A673 (cell line): ENCODE measurements at regions not wholly inside any gene's neighbourhood (a gene's known extent, or its start where the extent isn't known, plus 50 kb on each side); places are given as distances from the start of the nearest gene placed in this dataset.
A peak's percentile ranks its signal among the peaks of the same experiment; 100 is the strongest.

Source experiments
- BruUV-seq: library from RNA; stranded (reverse); fragments of 400-500 nt; replicated peaks from 2 replicates; lab custom pipeline; 2021; lab: Mats Ljungman, UMichigan
- CTCF ChIA-PET: fragments of 300-600 bp; sonication (Branson Sonifier 250); formaldehyde crosslinking; loops from one replicate; lab custom pipeline; 2022; ENCODE audit warnings: antibody characterized with exemption; lab: Charles Lee
- POLR2A ChIA-PET: fragments of 300-600 bp; sonication (Branson Sonifier 250); formaldehyde crosslinking; loops from one replicate; lab custom pipeline; 2022; ENCODE audit warnings: antibody characterized with exemption; ENCODE audit not compliant: low non-redundant PET; lab: Charles Lee
- DNase-seq: peaks from one replicate; pipeline ENCODE4 v3.0.0-alpha.2; 2015; ENCODE audit warnings: low spot score
- H3K27ac ChIP-seq: fragments of 200-600 bp; sonication (generic); 2 replicates; pipeline ENCODE4 v1.5.1; 2016; ENCODE audit warnings: mixed run types, low read depth, mild to moderate bottlenecking, mixed read lengths, antibody characterized with exemption, low read length; ENCODE audit not compliant: poor library complexity, severe bottlenecking
- H3K27me3 ChIP-seq: fragments of 200-600 bp; sonication (generic); replicated peaks from 2 replicates; pipeline ENCODE4 v1.6.1; 2017; ENCODE audit warnings: mixed run types, low read depth, mild to moderate bottlenecking, mixed read lengths, antibody characterized with exemption, low read length; ENCODE audit not compliant: insufficient read depth, poor library complexity
- H3K36me3 ChIP-seq: fragments of 200-600 bp; sonication (generic); 2 replicates; pipeline ENCODE4 v1.6.1; 2016; ENCODE audit warnings: mixed run types, mild to moderate bottlenecking, mixed read lengths, antibody characterized with exemption, low read length; ENCODE audit not compliant: insufficient read depth, poor library complexity, severe bottlenecking
- H3K4me1 ChIP-seq: fragments of 200-600 bp; sonication (generic); 2 replicates; pipeline ENCODE4 v1.6.1; 2017; ENCODE audit warnings: mixed run types, mild to moderate bottlenecking, mixed read lengths, antibody characterized with exemption, low read length; ENCODE audit not compliant: insufficient read depth, poor library complexity, severe bottlenecking
- H3K4me3 ChIP-seq: fragments of 200-600 bp; sonication (generic); 2 replicates; pipeline ENCODE4 v1.5.1; 2016; ENCODE audit warnings: low read depth, mixed run types, mild to moderate bottlenecking, mixed read lengths, low read length; ENCODE audit not compliant: poor library complexity, severe bottlenecking
- H3K9me3 ChIP-seq: fragments of 200-600 bp; sonication (generic); 2 replicates; pipeline ENCODE4 v1.6.1; 2016; ENCODE audit warnings: mixed run types, low read depth, mild to moderate bottlenecking, mixed read lengths, antibody characterized with exemption, low read length; ENCODE audit not compliant: poor library complexity, severe bottlenecking
- EZH2 ChIP-seq: fragments of 200-600 bp; sonication (generic); IDR thresholded peaks from 2 replicates; pipeline ENCODE4 v1.6.1; 2017; ENCODE audit warnings: borderline replicate concordance, low read depth, mild to moderate bottlenecking, mixed read lengths, antibody characterized with exemption, low read length; ENCODE audit not compliant: poor library complexity, severe bottlenecking
- intact Hi-C: fragments of 100-400 bp; cut with micrococcal nuclease; formaldehyde crosslinking; loops from one replicate; pipeline ENCODE4 v1.10.0; 2022; ENCODE audit not compliant: unreplicated experiment
- TF ChIP-seq, protein P1 (sequence below): fragments of 300-800, 200-600 bp; sonication (generic); conservative IDR thresholded peaks from 2 replicates; pipeline ENCODE4 v1.5.1; 2017; ENCODE audit warnings: low read depth, mild to moderate bottlenecking, antibody characterized with exemption, low read length, moderate library complexity, mixed read lengths

DNA sequence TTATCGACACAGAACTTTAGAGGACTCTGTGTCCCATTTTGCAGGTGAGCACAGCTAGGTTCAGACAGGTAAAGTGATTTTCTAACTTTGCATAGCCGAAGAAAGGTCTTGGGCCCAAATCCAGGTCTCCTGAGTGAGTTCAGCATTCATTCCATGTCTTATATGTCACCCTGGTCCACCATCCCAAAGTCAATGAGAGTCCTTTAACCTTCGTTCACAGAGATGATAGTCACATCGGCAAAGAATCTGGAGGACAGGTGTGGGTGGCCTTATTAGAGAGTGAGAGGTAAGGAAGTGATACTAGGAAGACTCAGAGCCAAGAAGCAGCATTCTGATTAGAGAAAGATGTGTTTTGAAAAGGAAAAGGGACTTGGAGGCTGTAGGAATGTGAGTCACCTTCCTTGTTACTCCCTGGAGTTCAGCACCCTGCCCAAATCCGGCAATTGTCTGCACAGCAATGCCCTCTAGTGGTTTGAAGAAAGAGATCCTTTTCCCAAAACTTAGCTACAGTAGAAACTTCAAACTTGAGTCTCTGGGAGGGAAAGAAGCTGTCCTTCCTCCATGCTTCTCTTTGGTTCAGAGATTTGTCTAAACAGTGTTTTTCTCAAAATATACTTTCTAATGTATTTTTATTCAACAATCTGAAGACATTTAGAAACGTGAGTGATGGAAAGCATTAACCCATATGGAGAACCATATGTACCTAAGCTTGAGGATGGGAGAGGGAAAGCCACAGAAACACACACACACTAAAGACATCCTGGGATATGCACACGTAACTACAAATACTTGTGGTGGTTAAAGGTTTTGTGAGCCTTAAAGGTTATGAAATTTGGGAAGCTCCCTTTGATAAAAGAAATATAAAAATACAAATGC lies 96.4 kb upstream of the SHISA6 start:
- H3K36me3 ChIP-seq, result no peaks in the 10 kb centered on the region
- H3K27ac ChIP-seq, result no peak overlapping the region
- CTCF ChIA-PET, result interaction anchor here (0.6 to 1.8 kb wide), 10 partner anchors 10 to 791 kb away, joined by 3 to 14 read pairs (median 4); no protein-coding TSS in a partner anchor
- POLR2A ChIA-PET, result interaction anchor here (0.6 kb wide), 1 partner anchor 61 kb away, joined by 3 read pairs; no protein-coding TSS in a partner anchor
- H3K9me3 ChIP-seq, result no peaks in the 10 kb centered on the region
- H3K4me3 ChIP-seq, result no peak overlapping the region
- DNase-seq, result peak; percentile 83
- no peaks in the 10 kb centered on the region for H3K27me3 ChIP-seq
- H3K4me1 ChIP-seq, result peaks cover 9% of the 10 kb centered on the region
- no TSS peak for BruUV-seq
- TF ChIP-seq, protein P1, sequence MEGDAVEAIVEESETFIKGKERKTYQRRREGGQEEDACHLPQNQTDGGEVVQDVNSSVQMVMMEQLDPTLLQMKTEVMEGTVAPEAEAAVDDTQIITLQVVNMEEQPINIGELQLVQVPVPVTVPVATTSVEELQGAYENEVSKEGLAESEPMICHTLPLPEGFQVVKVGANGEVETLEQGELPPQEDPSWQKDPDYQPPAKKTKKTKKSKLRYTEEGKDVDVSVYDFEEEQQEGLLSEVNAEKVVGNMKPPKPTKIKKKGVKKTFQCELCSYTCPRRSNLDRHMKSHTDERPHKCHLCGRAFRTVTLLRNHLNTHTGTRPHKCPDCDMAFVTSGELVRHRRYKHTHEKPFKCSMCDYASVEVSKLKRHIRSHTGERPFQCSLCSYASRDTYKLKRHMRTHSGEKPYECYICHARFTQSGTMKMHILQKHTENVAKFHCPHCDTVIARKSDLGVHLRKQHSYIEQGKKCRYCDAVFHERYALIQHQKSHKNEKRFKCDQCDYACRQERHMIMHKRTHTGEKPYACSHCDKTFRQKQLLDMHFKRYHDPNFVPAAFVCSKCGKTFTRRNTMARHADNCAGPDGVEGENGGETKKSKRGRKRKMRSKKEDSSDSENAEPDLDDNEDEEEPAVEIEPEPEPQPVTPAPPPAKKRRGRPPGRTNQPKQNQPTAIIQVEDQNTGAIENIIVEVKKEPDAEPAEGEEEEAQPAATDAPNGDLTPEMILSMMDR, result peak; percentile 88
- TF ChIP-seq EZH2, result no peak
- intact Hi-C loops, result loop anchor here (1.0 to 10.0 kb wide), 3 partner anchors 265 to 793 kb away; no protein-coding TSS in a partner anchor

DNA sequence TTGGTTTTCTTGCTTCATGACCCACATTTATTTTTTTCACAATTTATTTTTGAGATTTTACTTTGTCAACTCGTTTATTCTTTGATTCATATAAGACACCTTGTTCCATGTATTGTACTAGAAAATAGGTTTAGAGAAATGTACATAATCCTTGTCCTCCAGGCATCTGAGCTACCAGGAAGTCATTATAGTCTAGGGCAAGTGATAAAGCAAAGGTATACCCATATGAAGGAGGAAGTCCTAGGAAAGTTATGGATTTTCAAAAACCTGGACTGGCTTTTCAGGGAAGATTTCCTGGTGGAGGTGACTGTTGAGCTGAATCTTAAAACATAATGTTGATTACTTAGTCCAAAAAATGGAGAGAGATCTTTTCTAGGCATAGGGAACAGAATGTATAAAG lies 98.8 kb upstream of the SHISA6 start:
- CTCF ChIA-PET, result interaction anchor here (0.6 kb wide), 1 partner anchor 9 kb away, joined by 10 read pairs; no protein-coding TSS in a partner anchor
- intact Hi-C loops, result loop anchor here (5.0 to 10.0 kb wide), 2 partner anchors 397 to 795 kb away; no protein-coding TSS in a partner anchor
- no peaks in the 10 kb centered on the region for H3K27me3 ChIP-seq
- H3K36me3 ChIP-seq, result no peaks in the 10 kb centered on the region
- no TSS peak for BruUV-seq
- TF ChIP-seq, protein P1, result no peak
- no peak for TF ChIP-seq EZH2
- no peak overlapping the region for H3K27ac ChIP-seq
- no peak for DNase-seq
- POLR2A ChIA-PET, result no interaction called here
- peaks cover 9% of the 10 kb centered on the region for H3K4me1 ChIP-seq
- no peak overlapping the region for H3K4me3 ChIP-seq
- H3K9me3 ChIP-seq, result no peaks in the 10 kb centered on the region

DNA sequence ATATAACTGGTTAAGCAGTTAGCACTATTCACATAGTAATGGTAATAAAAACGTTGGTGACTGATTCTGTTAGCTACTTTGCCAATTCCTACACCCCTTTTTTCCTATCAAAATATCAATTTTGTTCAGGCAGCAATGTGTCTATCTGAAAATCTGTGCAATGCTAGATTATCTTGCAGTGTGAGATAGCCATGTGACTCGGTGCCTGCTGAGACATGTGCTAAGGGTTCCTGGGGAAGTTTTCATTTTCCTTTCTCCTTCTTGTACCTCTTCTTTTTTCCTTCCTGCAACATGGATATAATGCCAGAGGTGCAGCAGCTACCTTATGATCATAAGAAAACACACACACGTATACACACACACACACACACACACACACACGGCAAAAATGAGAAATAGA lies 100.5 kb upstream of the SHISA6 start:
- POLR2A ChIA-PET, result no interaction called here
- intact Hi-C loops, result loop anchor here (5.0 to 10.0 kb wide), 2 partner anchors 396 to 797 kb away; no protein-coding TSS in a partner anchor
- no peaks in the 10 kb centered on the region for H3K27me3 ChIP-seq
- no peaks in the 10 kb centered on the region for H3K9me3 ChIP-seq
- no TSS peak for BruUV-seq
- CTCF ChIA-PET, result interaction anchor here (0.8 kb wide), 1 partner anchor 265 kb away, joined by 6 read pairs; no protein-coding TSS in a partner anchor
- peak; percentile 11 for DNase-seq
- peaks cover 9% of the 10 kb centered on the region for H3K4me1 ChIP-seq
- no peaks in the 10 kb centered on the region for H3K36me3 ChIP-seq
- no peak overlapping the region for H3K27ac ChIP-seq
- TF ChIP-seq EZH2, result no peak
- TF ChIP-seq, protein P1, result no peak
- H3K4me3 ChIP-seq, result no peak overlapping the region
